Stromal cell of bone marrow (primary cell): ENCODE measurements at regions not wholly inside any gene's neighbourhood (a gene's known extent, or its start where the extent isn't known, plus 50 kb on each side); places are given as distances from the start of the nearest gene placed in this dataset.

Experiments used
- DNase-seq: peaks from one replicate; pipeline ENCODE4 v3.0.0-alpha.2; 2012; ENCODE audit warnings: low read depth

GRCh38 chr13:106173346-106173745 is 362.1 kb downstream of the EFNB2 start:
- DNase-seq = no peak

DNA sequence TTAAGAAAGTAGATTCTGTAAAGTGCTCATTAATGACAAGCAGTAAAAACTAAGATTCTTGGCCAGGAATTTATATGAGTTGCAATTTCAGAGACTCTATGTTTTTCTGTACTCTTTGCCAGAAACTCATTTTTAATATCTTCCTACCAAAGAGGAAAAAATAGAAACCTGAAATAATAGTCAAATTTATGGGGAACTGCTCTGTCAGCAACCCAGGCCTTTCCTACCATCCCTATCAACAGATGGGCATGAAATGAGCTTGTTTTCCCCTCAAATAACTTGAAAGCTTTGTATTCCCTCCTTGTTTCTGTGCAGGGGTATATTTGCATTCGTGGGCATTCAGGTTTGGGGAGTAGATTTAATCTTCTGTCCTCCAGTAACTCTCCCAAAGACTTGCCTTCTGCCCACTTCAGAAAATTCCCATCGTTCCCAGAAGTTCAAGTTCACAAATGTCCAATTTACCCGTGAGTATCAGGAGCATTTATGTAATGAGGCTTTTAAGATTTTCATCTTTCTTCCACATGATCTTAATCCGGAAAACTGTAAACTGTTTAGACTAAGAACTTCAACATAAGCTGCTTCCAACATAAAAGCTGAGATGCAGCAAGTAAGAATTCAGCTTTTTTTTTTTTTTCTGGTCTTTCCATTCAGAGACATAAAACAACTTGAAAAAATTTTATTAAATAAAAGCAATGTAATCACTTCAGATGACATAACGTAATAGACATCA is 363.1 kb downstream of the EFNB2 start:
- DNase-seq = no peak

GRCh38 chr13:106163426-106163825 is 372.0 kb downstream of the EFNB2 start:
- DNase-seq = no peak

DNA sequence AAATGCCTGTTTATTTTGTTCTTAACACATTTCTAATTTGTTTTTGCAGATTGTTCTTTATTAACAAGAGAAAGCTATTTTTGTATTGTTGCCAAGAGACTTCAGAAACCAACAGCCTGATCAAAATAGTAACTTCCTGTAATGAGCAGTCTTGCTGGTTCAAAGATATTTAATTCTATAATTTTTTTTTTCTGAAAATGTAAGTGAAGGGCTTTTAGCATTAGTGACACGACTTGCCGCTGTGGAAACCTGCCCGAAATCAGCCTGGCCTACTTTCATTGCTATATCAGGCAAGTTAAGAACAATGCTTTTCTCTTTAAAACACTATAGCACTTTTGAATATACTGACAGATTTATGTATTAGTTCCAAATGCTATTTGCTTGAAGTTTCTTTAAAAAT is 374.3 kb downstream of the EFNB2 start:
- DNase-seq = no peak

DNA sequence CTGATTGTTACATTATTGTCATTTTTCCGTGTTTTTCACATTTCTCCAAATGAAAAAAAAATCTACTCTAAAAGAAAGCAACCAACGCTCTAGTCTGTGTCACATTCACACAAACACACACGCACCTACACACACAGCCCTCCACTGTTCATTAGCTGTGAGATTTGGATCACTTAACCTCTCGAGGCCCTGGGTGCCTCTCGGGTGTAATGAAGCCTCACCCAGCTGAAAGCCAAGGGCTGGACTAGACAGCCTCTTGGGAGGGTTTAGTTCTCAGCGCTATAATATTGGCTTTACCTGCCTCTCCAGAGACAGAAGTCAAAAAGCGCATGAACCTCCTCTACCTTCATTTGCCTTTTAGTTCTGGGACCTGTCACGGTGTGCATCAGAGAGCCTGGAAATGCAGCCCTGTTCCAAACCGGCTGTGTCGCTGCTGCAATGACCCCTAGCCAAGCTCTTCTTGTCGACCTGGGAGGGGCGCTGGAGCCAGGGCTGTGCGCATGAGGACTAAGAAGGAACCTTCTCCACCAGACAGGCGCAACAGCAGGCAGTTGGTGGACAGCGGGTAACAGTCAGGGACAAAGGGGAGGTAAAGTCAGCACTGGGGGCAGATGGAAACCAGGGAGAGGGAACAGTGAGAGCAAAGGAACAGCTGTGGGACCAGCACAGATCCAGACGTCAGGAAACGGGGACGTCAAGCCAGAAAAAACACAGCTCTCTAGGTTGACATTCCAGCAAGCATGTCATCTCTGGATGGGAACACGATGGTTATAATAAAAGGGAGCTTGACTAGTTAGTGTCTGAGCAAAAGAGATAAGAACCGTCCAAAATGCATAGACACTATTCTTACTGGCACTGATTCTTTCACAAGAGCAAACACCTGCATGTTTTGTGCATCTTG is 375.9 kb downstream of the EFNB2 start:
- DNase-seq = no peak

DNA sequence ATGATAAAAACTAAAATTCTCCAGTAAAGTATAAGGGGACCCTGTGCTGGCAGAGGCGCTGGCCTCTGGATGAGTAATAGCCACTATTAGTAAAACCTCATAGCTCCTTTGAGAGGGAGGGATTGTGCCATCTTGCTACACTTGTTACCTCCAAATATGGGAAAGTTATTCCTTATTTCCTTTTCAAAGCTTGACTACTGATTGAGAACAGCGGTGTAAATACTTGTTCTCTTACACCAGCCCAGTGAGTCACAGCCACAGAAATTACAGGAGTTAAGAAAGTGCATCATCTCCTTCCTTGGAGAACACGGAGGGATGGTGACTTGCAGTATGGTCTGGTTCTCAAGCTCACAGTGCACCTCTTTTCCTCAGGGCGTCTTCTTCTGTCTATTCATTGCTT is 379.0 kb downstream of the EFNB2 start:
- DNase-seq = peak; percentile 93

DNA sequence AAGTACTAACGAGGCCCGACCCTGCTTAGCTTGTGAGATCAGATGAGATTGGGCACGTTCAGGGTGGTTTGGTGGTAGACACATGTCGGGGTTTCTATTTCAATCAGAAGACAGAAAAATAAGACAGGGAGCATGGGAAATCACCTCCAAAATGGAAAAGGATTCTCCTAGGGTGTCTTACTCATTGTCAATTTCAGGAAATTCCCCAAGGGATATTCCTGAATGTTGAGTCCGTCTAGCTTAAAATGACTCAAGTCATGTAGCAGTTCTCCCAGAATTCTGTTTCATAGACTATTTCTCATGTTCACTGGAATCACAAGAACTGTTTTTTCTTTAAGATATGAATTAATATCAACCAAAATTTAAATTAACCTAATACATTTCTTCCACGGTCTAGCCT is 380.1 kb downstream of the EFNB2 start:
- no peak for DNase-seq

DNA sequence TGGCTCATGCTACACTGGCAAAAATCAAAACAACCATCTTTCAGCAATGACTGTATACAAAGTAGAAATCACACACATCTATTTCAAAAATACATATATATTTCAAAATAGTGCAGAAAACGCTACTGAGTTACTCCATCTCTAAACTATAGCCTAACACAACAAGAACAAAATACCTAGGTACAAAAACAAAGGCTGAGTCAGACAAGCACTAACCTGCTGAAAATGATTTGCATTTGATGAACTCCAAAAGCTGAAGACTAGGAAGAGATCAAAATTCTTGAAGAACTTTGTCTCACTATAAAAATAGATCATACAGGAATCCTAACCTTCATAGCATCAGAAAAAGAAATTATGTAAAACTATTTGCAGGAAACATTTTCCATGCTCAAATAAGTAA is 381.6 kb downstream of the EFNB2 start:
- no peak for DNase-seq

GRCh38 chr13:106153041-106153440 is 382.4 kb downstream of the EFNB2 start:
- DNase-seq = no peak

DNA sequence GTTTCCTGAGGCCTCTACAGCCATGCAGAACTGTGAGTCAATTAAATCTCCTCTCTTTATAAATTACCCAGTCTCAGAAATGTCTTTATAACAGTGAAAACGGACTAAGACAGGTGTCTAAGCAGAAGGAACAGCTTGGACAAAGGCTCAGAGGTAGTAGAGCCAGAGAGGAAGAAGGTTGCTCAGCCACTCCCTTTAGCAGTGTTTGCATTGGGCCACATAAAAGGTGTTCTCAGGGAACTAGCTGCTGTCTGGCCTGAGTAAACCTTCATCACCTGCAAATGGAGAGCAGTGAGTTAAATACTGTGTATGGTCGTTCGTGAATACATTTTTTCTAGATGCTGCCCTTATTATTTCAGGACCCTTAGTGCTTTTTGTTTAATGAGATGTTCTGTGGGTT is 383.4 kb downstream of the EFNB2 start:
- DNase-seq = no peak

DNA sequence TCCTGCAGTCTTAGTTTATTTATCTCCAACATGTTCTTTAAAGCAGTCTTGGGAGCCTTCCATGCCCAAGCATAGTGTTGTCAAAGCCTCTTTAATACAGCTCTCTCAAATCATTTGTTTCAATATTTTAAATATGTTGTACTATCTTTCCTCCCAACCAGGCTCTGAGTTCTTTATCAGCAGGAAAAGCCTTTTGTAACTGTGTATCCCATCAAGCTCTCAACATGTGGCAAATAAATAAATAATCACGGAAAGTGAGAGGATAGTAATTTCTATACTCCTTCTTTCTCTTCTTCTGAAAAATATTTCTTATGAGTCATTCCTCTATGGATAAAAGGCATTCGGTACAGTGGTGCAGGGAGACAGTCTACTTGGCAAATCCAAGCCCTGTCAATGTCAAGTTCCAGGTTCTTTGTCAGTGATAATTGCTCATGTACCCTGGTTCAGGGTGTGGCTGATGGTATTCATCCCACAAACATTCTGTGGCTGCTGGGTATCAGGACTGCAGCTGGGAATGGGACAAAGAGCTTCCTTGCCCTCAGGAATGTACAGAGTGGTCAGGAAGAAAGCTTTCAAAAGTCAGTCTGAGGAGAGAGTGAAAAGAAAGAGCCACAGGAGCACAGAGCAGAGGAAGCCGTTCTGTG is 384.3 kb downstream of the EFNB2 start:
- DNase-seq = peak; percentile 44

DNA sequence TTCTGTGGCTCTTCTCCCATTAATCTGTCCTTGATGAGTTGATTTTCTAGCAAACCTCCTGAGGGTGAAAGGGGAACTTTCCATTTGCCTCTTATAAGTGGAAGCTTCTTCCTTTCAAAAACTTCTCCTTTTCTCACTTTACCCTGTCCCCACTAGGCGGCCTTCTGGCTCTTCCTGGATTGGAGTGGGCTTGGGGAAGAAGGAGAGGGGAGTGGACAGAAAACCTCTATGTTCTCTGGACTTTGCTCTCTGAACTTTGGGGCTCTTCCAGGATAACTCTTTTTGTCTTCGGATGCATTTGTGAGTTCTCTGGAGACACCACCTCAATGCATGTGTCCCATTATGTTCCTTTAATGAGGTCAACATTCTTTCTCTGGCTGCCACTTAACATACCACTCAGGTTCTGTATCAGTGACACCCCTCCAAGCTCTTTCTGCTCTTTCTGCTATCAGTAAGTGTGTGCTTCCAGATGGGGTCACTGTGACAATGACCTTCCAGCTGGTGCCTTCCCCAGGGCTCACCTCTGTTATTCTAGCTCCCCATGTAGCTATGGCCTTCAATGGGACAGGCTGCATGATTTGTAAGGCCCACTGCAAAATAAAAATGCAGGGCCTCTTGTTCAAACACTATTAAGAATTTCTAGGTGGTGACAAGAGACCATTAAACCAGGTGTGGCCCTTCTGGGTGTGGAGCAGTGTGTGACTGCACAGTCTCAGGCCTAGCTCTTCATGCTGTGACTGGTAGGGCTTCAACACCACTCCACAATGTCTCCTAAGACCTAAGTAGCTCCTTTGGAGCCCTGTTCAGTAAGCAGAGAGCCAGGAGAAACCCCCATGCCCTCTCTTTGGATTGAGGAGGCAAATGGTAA is 389.2 kb downstream of the EFNB2 start:
- DNase-seq = no peak

DNA sequence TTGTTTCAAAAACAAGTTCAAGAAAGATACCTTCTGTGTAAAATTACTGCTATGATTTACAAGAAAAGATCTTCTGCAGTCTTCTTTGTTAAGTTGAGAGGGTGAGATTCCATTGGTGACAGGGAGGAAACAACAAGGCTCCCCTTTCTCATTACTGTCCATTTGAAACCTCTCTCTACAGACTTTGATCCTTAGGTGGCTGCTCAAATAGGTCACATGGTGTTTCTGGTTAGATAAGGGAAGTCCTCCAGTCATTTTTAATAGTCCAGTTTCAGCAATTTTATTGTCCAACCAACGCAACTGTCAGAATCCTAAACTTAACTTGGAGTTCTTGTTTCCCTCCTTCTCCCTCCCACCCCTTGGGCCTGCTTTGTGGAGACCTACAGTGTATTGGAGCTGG is 390.4 kb downstream of the EFNB2 start:
- DNase-seq = no peak

GRCh38 chr13:106143930-106144709 is 391.3 kb downstream of the EFNB2 start:
- DNase-seq = no peak

GRCh38 chr13:106143392-106143791 is 392.1 kb downstream of the EFNB2 start:
- DNase-seq = peak; percentile 23

- DNase-seq = no peak
These were observed 395.0 kb downstream of the EFNB2 start for GRCh38 chr13:106140476-106140875.

DNA sequence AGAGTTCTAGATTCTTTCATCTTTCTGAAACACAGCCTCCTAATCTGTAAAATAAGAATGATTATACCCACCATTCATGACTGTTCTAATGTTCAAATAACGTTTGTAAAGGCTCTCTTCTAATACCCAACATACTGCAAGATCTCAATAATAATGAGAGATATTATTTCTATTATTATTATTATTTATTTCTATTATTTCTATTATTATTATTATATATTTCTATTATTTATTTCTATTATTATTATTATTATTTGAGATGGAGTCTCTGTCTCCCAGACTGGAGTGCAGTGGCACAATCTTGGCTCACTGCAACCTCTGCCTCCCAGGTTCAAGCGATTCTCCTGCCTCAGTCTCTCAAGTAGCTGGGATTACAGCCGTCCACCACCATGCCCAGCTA is 395.5 kb downstream of the EFNB2 start:
- DNase-seq = no peak

- DNase-seq = no peak
These were observed 396.1 kb downstream of the EFNB2 start for GRCh38 chr13:106139377-106139776.

DNA sequence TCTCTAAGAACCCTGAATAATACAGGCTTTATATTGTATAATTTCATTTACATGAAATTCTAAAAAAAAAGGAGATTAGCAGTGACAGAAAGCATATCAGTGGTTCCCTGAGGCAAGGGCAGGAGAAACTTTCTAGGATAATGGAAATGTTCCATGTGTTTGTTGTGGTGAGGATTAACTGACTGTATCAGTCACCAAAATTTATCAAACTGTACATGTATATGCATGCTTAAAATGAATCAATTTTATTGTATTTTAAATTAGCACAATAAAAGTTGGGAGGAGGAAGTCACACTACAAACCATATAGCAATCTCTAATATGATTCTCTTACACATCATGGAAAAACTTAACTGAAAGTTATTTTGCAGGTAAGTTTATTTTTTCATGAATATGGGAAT is 396.8 kb downstream of the EFNB2 start:
- no peak for DNase-seq

- DNase-seq = no peak
These were observed 402.4 kb downstream of the EFNB2 start for GRCh38 chr13:106133025-106133424.

DNA sequence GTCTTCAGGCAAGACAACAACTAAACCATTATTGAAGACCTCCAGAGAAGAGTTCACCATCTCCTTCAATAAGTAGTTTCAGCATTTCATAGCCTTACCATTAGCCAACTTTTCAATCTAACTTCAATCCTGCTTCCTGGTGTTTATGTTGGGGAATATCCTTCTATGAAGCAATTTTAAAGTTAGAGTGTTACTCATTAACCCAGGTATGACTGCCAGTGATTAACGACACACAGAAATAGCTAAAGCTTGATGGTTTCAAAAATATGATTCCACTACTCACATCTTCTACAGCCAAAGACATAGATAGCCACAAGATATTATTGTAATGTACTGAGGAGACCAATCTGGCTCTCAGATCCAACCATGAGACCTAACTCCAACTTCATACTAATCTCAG is 403.2 kb downstream of the EFNB2 start:
- no peak for DNase-seq
